ENCODE measurements at regions not wholly inside any gene's neighbourhood (a gene's known extent, or its start where the extent isn't known, plus 50 kb on each side); places are given as distances from the start of the nearest gene placed in this dataset.

- TF ChIP-seq CTCF (IDR thresholded peaks at IDR 0.05) (no peak), REST (IDR thresholded peaks at IDR 0.05; ENCODE audit: insufficient read depth in 1 of 2, low read depth in 2 of 2, low read length in 1 of 2) (no peak), TCF7L2 (IDR thresholded peaks at IDR 0.05; ENCODE audit: low read depth, low read length) (no peak)
Measured at GRCh38 chr3:27869152-27869551, 147.0 kb upstream of the EOMES start.
